Peyer's patch (tissue), 4 donors: ENCODE measurements at regions not wholly inside any gene's neighbourhood (a gene's known extent, or its start where the extent isn't known, plus 50 kb on each side); places are given as distances from the start of the nearest gene placed in this dataset.

Experiments used
- DNase-seq, 3 donors: peaks; one replicate each; pipeline ENCODE4 v3.0.0-alpha.2; 2017 to 2019
- H3K27ac ChIP-seq, 4 donors: fragments of 200-600 bp; sonication (generic); one replicate each; pipeline ENCODE4 v1.5.1; 2016 to 2019
- H3K27me3 ChIP-seq, 2 donors: fragments of 200-600 bp; sonication (generic); one replicate each; pipeline ENCODE4 v1.5.1; 2019
- H3K36me3 ChIP-seq, 3 donors: fragments of 200-600 bp; sonication (generic); one replicate each; pipeline ENCODE4 v1.5.1; 2016 to 2019
- H3K4me1 ChIP-seq, 4 donors: fragments of 200-600 bp; sonication (generic); one replicate each; pipeline ENCODE4 v1.5.1; 2016 to 2019
- H3K4me3 ChIP-seq, 4 donors: fragments of 200-600 bp; sonication (generic); 1 replicate in 3 of 4; 2 replicates in 1 of 4; pipeline ENCODE4 v1.5.1; 2016 to 2019; ENCODE audit warnings: mild to moderate bottlenecking in 1 of 4
- H3K9me3 ChIP-seq, 4 donors: fragments of 200-600 bp; sonication (generic); one replicate each; pipeline ENCODE4 v1.5.1; 2016 to 2019; ENCODE audit warnings: mild to moderate bottlenecking in 1 of 4
- CTCF ChIP-seq, 6 experiments: fragments of 450-650 bp in 4 of 6; fragments of 200-600 bp in 2 of 6; sonication (generic) in 1 of 6; IDR thresholded peaks; one replicate each; pipeline ENCODE4 v1.5.1; 2017 to 2019; ENCODE audit warnings: antibody characterized with exemption in 6 of 6, mild to moderate bottlenecking in 3 of 6, moderate library complexity in 1 of 6
- POLR2A ChIP-seq, 2 donors: fragments of 450-650 bp; IDR thresholded peaks; one replicate each; pipeline ENCODE4 v1.5.1; 2017; ENCODE audit warnings: antibody characterized with exemption in 2 of 2, mild to moderate bottlenecking in 2 of 2, moderate library complexity in 2 of 2

GRCh38 chr14:25887251-25887878 lies 710.5 kb downstream of the NOVA1 start:
- Histone ChIP-seq H3K36me3 (no peaks in the 10 kb centered on the region), H3K4me3 (no peak overlapping the region), H3K27me3 (no peaks in the 10 kb centered on the region), H3K9me3 (no peaks in the 10 kb centered on the region), H3K4me1 (no peaks in the 10 kb centered on the region), H3K27ac (no peak overlapping the region)
- DNase-seq = no peak
- TF ChIP-seq CTCF (IDR thresholded peaks at IDR 0.05) (no peak), POLR2A (IDR thresholded peaks at IDR 0.05) (no peak)

DNA sequence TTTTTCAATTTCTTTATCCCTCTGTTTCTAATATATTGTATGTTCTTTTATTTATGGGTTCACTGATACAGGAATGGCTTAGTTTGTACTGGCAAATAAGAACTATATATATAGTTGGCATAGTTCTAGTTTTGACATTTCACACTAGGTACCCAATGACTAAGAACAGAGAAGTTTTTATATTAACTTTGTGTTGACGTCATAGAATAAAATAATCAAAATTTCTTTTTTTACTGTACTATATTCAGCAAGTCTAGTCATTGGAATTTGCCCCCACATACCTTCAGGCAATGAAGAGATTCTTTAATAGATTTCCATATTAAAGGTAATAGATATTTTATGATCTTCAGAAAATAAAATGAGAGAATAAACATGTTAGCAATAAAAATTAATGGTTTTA lies 713.2 kb downstream of the NOVA1 start:
- H3K4me3 ChIP-seq = no peak overlapping the region
- H3K27ac ChIP-seq = no peak overlapping the region
- H3K36me3 ChIP-seq = no peaks in the 10 kb centered on the region
- H3K4me1 ChIP-seq = no peaks in the 10 kb centered on the region
- no peak for DNase-seq
- no peaks in the 10 kb centered on the region for H3K9me3 ChIP-seq
- H3K27me3 ChIP-seq = no peaks in the 10 kb centered on the region
- TF ChIP-seq CTCF (IDR thresholded peaks at IDR 0.05) (no peak), POLR2A (IDR thresholded peaks at IDR 0.05) (no peak)

DNA sequence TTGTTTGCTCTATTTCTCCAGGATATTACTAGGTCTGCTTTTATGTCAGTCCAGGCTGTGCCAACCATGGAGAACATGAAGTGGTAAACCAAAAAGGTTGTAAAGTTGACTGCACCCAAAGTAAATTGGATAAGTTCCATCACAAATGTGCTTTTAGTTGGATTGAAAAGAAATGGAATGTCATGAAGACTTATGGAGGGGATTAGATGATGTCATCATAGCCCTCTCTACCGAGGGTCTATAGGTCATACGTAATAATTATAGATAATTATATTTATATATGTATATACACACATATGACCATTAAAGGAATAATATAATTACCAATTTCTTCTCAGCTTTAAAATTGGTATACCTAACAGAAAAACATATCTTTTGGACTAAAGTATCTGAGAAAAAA lies 714.9 kb downstream of the NOVA1 start:
- TF ChIP-seq CTCF (IDR thresholded peaks at IDR 0.05) (no peak), POLR2A (IDR thresholded peaks at IDR 0.05) (no peak)
- no peak for DNase-seq
- H3K4me1 ChIP-seq = no peaks in the 10 kb centered on the region
- H3K36me3 ChIP-seq = no peaks in the 10 kb centered on the region
- no peaks in the 10 kb centered on the region for H3K27me3 ChIP-seq
- H3K9me3 ChIP-seq = no peaks in the 10 kb centered on the region
- no peak overlapping the region for H3K27ac ChIP-seq
- no peak overlapping the region for H3K4me3 ChIP-seq

DNA sequence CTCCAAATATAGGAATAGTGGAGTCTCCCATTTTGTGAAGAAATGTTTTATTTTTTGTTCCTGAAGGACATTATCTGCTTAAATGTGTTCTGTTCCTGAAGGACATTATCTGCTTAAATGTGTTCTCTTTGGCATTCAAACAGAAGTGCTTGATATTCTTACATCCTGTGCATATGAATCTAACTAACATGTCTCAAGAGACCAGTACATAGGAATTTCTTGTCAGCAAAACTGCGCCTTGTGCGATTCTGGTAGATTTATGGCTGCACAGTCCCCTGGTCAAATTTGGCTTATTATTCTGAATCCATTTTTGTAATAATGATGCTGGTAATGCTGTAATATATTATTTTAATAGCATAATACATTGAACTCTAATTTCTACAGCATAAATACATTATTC lies 722.4 kb downstream of the NOVA1 start:
- Histone ChIP-seq H3K27ac (no peak overlapping the region), H3K27me3 (no peaks in the 10 kb centered on the region), H3K9me3 (no peaks in the 10 kb centered on the region), H3K4me1 (no peaks in the 10 kb centered on the region), H3K36me3 (no peaks in the 10 kb centered on the region), H3K4me3 (no peak overlapping the region)
- TF ChIP-seq CTCF (IDR thresholded peaks at IDR 0.05) = no peak
- no peak for TF ChIP-seq POLR2A (IDR thresholded peaks at IDR 0.05)
- no peak for DNase-seq

DNA sequence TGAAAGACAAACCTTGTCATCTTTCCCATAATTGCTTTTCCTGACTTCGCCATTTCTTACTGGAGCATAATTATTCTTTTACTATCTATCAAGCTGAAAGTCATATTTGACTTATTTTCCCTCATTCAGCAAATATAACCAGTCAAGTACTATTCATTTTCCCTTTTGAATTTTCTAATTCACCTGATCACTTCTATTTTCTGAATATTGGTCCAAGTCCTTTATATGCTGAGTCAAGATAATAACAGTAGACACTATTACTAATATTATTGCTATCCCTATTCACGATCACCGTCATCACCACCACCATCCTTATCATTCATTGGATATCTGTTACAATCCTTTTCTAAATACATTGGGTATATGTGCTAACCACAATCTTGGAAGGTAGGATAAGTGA lies 728.0 kb downstream of the NOVA1 start:
- no peaks in the 10 kb centered on the region for H3K36me3 ChIP-seq
- H3K4me1 ChIP-seq = no peaks in the 10 kb centered on the region
- H3K9me3 ChIP-seq = no peaks in the 10 kb centered on the region
- DNase-seq = no peak
- H3K27me3 ChIP-seq = no peaks in the 10 kb centered on the region
- TF ChIP-seq POLR2A (IDR thresholded peaks at IDR 0.05) (no peak), CTCF (IDR thresholded peaks at IDR 0.05) (no peak)
- no peak overlapping the region for H3K4me3 ChIP-seq
- no peak overlapping the region for H3K27ac ChIP-seq
